GM13976 (cell line): ENCODE measurements at regions not wholly inside any gene's neighbourhood (a gene's known extent, or its start where the extent isn't known, plus 50 kb on each side); places are given as distances from the start of the nearest gene placed in this dataset.

Experiments
- DNase-seq: peaks from one replicate; pipeline ENCODE4 v3.0.0; 2012; ENCODE audit warnings: low spot score
- in situ Hi-C: fragments of 300-500 bp; cut with MboI; formaldehyde crosslinking; loops from one replicate; pipeline ENCODE4 v1.12.0; 2022; ENCODE audit warnings: low sequenced_read_pairs, mixed read lengths, inconsistent platforms; ENCODE audit not compliant: unreplicated experiment
- TF ChIP-seq, protein P1 (sequence below): IDR thresholded peaks from 2 replicates; pipeline ENCODE4 v1.5.1; 2012; ENCODE audit warnings: borderline replicate concordance, mild to moderate bottlenecking; ENCODE audit not compliant: insufficient read depth; ENCODE audit errors: extremely low read depth, missing control alignments, control extremely low read depth

DNA sequence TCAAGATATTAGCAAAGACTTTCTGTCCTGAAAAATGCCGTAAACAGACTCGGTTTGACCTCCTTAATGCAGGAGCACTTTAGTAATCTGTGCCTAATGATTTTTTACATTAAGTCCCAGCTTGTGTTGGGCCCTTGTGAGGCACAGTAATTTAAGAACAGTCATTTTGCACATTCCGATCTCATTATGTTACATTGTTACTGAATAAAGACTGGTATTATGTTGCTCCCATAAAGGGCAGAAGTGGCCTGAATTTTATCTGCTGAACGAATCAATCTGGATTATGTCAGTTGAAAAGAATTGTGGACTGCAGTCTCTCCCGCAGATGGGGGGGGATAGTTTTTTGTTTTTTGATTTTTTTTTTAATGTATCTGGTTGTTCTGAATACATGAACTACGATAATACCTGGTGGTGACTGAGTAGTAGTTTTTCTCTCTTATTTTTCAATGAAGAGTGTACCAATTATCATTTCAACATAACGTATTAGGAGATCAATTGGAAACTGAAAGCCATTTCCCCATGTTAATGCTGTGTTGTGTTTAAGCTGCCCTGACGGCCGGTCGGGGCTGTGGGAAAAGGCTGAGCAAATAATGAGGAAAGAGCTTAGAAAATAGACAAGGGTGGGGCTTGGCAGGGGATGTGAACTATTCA, 290.2 kb downstream of the ZNF536 start:
- in situ Hi-C loops = loop anchor here (25.0 kb wide), 2 partner anchors 800 to 900 kb away; no protein-coding TSS in a partner anchor
- TF ChIP-seq, protein P1, sequence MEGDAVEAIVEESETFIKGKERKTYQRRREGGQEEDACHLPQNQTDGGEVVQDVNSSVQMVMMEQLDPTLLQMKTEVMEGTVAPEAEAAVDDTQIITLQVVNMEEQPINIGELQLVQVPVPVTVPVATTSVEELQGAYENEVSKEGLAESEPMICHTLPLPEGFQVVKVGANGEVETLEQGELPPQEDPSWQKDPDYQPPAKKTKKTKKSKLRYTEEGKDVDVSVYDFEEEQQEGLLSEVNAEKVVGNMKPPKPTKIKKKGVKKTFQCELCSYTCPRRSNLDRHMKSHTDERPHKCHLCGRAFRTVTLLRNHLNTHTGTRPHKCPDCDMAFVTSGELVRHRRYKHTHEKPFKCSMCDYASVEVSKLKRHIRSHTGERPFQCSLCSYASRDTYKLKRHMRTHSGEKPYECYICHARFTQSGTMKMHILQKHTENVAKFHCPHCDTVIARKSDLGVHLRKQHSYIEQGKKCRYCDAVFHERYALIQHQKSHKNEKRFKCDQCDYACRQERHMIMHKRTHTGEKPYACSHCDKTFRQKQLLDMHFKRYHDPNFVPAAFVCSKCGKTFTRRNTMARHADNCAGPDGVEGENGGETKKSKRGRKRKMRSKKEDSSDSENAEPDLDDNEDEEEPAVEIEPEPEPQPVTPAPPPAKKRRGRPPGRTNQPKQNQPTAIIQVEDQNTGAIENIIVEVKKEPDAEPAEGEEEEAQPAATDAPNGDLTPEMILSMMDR = no peak
- DNase-seq = no peak

- no peak for DNase-seq
- TF ChIP-seq, protein P1 = no peak
- in situ Hi-C loops = loop anchor here (25.0 kb wide), 2 partner anchors 797 to 897 kb away; no protein-coding TSS in a partner anchor
These were observed 287.5 kb downstream of the ZNF536 start for GRCh38 chr19:30659638-30660037.

GRCh38 chr19:30656520-30657100, 284.4 kb downstream of the ZNF536 start:
- TF ChIP-seq, protein P1 = no peak
- in situ Hi-C loops = loop anchor here (25.0 kb wide), 2 partner anchors 794 to 894 kb away; no protein-coding TSS in a partner anchor
- DNase-seq = no peak

- TF ChIP-seq, protein P1 = no peak
- DNase-seq = no peak
- in situ Hi-C loops = loop anchor here (25.0 kb wide), 2 partner anchors 792 to 892 kb away; no protein-coding TSS in a partner anchor
These were observed 281.6 kb downstream of the ZNF536 start for GRCh38 chr19:30653646-30654386.

- in situ Hi-C loops = loop anchor here (25.0 kb wide), 2 partner anchors 790 to 890 kb away; no protein-coding TSS in a partner anchor
- no peak for DNase-seq
These were observed 280.6 kb downstream of the ZNF536 start for GRCh38 chr19:30652751-30653150.

DNA sequence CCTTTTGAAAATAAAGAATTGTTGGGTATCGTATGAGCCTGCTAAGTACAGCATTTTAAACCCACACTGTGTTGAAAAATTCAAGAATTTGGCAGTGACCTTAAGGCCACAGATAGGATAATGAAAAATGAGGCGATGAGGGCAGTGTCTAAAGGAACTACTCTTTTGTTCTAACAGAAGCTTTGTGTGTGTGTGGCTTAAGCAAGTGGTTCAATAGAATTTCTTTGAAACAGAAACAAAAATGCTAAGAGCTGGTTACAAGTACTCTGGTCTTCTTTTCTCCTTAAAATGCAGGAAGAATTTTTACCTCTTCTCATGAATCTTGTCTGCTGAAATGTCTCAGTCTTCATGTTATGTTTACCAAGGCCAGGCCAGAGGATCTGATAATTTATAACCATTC, 279.5 kb downstream of the ZNF536 start:
- no peak for DNase-seq
- in situ Hi-C loops = loop anchor here (25.0 kb wide), 2 partner anchors 789 to 889 kb away; no protein-coding TSS in a partner anchor
- TF ChIP-seq, protein P1 = no peak

More at GRCh38 chr19:30652751-30653150, 280.6 kb downstream of the ZNF536 start:
- TF ChIP-seq, protein P1 = no peak
